ENCODE measurements at regions not wholly inside any gene's neighbourhood (a gene's known extent, or its start where the extent isn't known, plus 50 kb on each side); places are given as distances from the start of the nearest gene placed in this dataset.

GRCh38 chr12:4856596-4856995, 53.1 kb upstream of the KCNA1 start:
- Mint-ChIP-seq H3K4me1 (peaks cover 17% of the 10 kb centered on the region), H3K27ac (no peak overlapping the region), H3K4me3 (no peak overlapping the region), H3K9me3 (ENCODE audit: insufficient read depth) (no peaks in the 10 kb centered on the region), H3K27me3 (peaks cover 35% of the 10 kb centered on the region)
- no peaks in the 10 kb centered on the region for H3K79me2 ChIP-seq (ENCODE audit: control insufficient read depth, insufficient read depth, low read length)
- no peak overlapping the region for H2AFZ ChIP-seq (ENCODE audit: insufficient read depth, low read depth, low read length, poor library complexity, severe bottlenecking)
- POLR2A ChIA-PET: no interaction called here
- intact Hi-C loops (cut with micrococcal nuclease): no loop called here
- TF ChIP-seq EZH2 (IDR thresholded peaks at IDR 0.05; ENCODE audit: borderline replicate concordance, insufficient read depth, low read depth, low read length, poor library complexity, severe bottlenecking): no peak
- TF ChIP-seq, protein P1, sequence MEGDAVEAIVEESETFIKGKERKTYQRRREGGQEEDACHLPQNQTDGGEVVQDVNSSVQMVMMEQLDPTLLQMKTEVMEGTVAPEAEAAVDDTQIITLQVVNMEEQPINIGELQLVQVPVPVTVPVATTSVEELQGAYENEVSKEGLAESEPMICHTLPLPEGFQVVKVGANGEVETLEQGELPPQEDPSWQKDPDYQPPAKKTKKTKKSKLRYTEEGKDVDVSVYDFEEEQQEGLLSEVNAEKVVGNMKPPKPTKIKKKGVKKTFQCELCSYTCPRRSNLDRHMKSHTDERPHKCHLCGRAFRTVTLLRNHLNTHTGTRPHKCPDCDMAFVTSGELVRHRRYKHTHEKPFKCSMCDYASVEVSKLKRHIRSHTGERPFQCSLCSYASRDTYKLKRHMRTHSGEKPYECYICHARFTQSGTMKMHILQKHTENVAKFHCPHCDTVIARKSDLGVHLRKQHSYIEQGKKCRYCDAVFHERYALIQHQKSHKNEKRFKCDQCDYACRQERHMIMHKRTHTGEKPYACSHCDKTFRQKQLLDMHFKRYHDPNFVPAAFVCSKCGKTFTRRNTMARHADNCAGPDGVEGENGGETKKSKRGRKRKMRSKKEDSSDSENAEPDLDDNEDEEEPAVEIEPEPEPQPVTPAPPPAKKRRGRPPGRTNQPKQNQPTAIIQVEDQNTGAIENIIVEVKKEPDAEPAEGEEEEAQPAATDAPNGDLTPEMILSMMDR (IDR thresholded peaks at IDR 0.05): no peak
- H3K9ac ChIP-seq (ENCODE audit: low read length): no peak overlapping the region
- H3K36me3 ChIP-seq (replicated peaks in 1 of 2; ENCODE audit: control extremely low read depth in 1 of 2, control insufficient read depth in 1 of 2, extremely low read depth in 1 of 2, insufficient read depth in 2 of 2, low read length in 1 of 2): no peaks in the 10 kb centered on the region
- peaks cover 0 to 29% (median 10%) of the 10 kb centered on the region in 4 experiments for H3K27me3 ChIP-seq (replicated peaks in 1 of 4; ENCODE audit: control extremely low read depth in 1 of 4, control insufficient read depth in 3 of 4, insufficient read depth in 4 of 4, low read length in 3 of 4)
- no peak for ATAC-seq (ENCODE audit: low read depth)
- peaks cover 19 to 22% of the 10 kb centered on the region in 2 donors for H3K4me1 ChIP-seq (ENCODE audit: control insufficient read depth in 2 of 2, insufficient read depth in 2 of 2, low read length in 2 of 2)
- no peak overlapping the region for H3K4me2 ChIP-seq (replicated peaks; ENCODE audit: low read depth, low read length, poor library complexity, severe bottlenecking)
- peaks cover 0 to 6% (median 0%) of the 10 kb centered on the region in 3 donors for H3K9me3 ChIP-seq (ENCODE audit: control extremely low read depth in 1 of 3, control insufficient read depth in 2 of 3, insufficient read depth in 1 of 3, low read length in 2 of 3)
- H4K20me1 ChIP-seq (ENCODE audit: control insufficient read depth, insufficient read depth, low read length, poor library complexity, severe bottlenecking): no peaks in the 10 kb centered on the region
- DNase-seq: no peak
- 0% methylated on average over 1 of the region's 5 CpGs for WGBS (ENCODE audit: insufficient coverage)
- CTCF ChIA-PET: interaction anchor here (0.6 to 5.3 kb wide), 23 partner anchors 8 to 1181 kb away, joined by 3 to 47 read pairs (median 7); partner anchors contain the start of gene KCNA1
- no peak overlapping the region for H3K4me3 ChIP-seq (ENCODE audit: control extremely low read depth in 1 of 5, extremely low read depth in 1 of 5, insufficient read depth in 1 of 5, low read depth in 2 of 5, low read length in 4 of 5)
- no peak overlapping the region for H3K27ac ChIP-seq (ENCODE audit: low read length in 2 of 2)

- TF ChIP-seq EZH2 (IDR thresholded peaks at IDR 0.05; ENCODE audit: borderline replicate concordance, insufficient read depth, low read depth, low read length, poor library complexity, severe bottlenecking): no peak
- TF ChIP-seq, protein P1 (IDR thresholded peaks at IDR 0.05): peak; percentile 93
- H3K4me3 Mint-ChIP-seq: peak overlapping the region; percentile 82
- no peaks in the 10 kb centered on the region for H3K36me3 ChIP-seq (replicated peaks in 1 of 2; ENCODE audit: control extremely low read depth in 1 of 2, control insufficient read depth in 1 of 2, extremely low read depth in 1 of 2, insufficient read depth in 2 of 2, low read length in 1 of 2)
- H3K27ac ChIP-seq (ENCODE audit: low read length in 2 of 2): no peak overlapping the region
- peaks cover 0 to 6% (median 0%) of the 10 kb centered on the region in 3 donors for H3K9me3 ChIP-seq (ENCODE audit: control extremely low read depth in 1 of 3, control insufficient read depth in 2 of 3, insufficient read depth in 1 of 3, low read length in 2 of 3)
- H3K79me2 ChIP-seq (ENCODE audit: control insufficient read depth, insufficient read depth, low read length): no peaks in the 10 kb centered on the region
- peak overlapping the region; percentile 78 for H2AFZ ChIP-seq (ENCODE audit: insufficient read depth, low read depth, low read length, poor library complexity, severe bottlenecking)
- intact Hi-C loops (cut with micrococcal nuclease): loop anchor here (1.0 kb wide), 2 partner anchors 28 to 146 kb away; no protein-coding TSS in a partner anchor
- H3K9ac ChIP-seq (ENCODE audit: low read length): peak overlapping the region; percentile 43
- peak overlapping the region; percentile 71 for H3K4me2 ChIP-seq (replicated peaks; ENCODE audit: low read depth, low read length, poor library complexity, severe bottlenecking)
- DNase-seq: peak; percentile 81
- peaks cover 43% of the 10 kb centered on the region for H3K27me3 Mint-ChIP-seq
- H4K20me1 ChIP-seq (ENCODE audit: control insufficient read depth, insufficient read depth, low read length, poor library complexity, severe bottlenecking): no peaks in the 10 kb centered on the region
- ChIA-PET CTCF (interaction anchor here (0.7 to 5.3 kb wide), 37 partner anchors 9 to 1180 kb away, joined by 3 to 47 read pairs (median 5); partner anchors contain the start of gene KCNA1), POLR2A (interaction anchor here (0.5 kb wide), 1 partner anchor 191 kb away, joined by 3 read pairs; no protein-coding TSS in a partner anchor)
- H3K9me3 Mint-ChIP-seq (ENCODE audit: insufficient read depth): no peaks in the 10 kb centered on the region
- no peak overlapping the region for H3K27ac Mint-ChIP-seq
- 17% methylated on average over 17 of the region's 24 CpGs for WGBS (ENCODE audit: insufficient coverage)
- peak overlapping the region in 4 of 5 experiments; percentile 17 to 34 (median 24) for H3K4me3 ChIP-seq (ENCODE audit: control extremely low read depth in 1 of 5, extremely low read depth in 1 of 5, insufficient read depth in 1 of 5, low read depth in 2 of 5, low read length in 4 of 5)
- peak; percentile 89 for ATAC-seq (ENCODE audit: low read depth)
- peaks cover 19 to 22% of the 10 kb centered on the region in 2 donors for H3K4me1 ChIP-seq (ENCODE audit: control insufficient read depth in 2 of 2, insufficient read depth in 2 of 2, low read length in 2 of 2)
- peaks cover 0 to 33% (median 10%) of the 10 kb centered on the region in 4 experiments for H3K27me3 ChIP-seq (replicated peaks in 1 of 4; ENCODE audit: control extremely low read depth in 1 of 4, control insufficient read depth in 3 of 4, insufficient read depth in 4 of 4, low read length in 3 of 4)
- H3K4me1 Mint-ChIP-seq: peaks cover 17% of the 10 kb centered on the region
Measured at GRCh38 chr12:4857472-4858291, 52.0 kb upstream of the KCNA1 start.

Data from B cell (primary cell).